ENCODE measurements at regions not wholly inside any gene's neighbourhood (a gene's known extent, or its start where the extent isn't known, plus 50 kb on each side); places are given as distances from the start of the nearest gene placed in this dataset.

- TF ChIP-seq POLR2AphosphoS5 (IDR thresholded peaks at IDR 0.05; ENCODE audit: low read depth, low read length): no peak
- no peak for TF ChIP-seq POLR2A (IDR thresholded peaks at IDR 0.05; ENCODE audit: control extremely low read depth in 1 of 2, low read depth in 2 of 2, low read length in 2 of 2)
- TF ChIP-seq CTCF (IDR thresholded peaks at IDR 0.05; ENCODE audit: control extremely low read depth in 1 of 3, insufficient read depth in 1 of 3, low read depth in 1 of 3, low read length in 3 of 3): no peak
- TF ChIP-seq ZNF274 (IDR thresholded peaks at IDR 0.05; ENCODE audit: borderline replicate concordance, extremely low read depth, low read length): no peak
- TF ChIP-seq RFX5 (IDR thresholded peaks at IDR 0.05; ENCODE audit: borderline replicate concordance, low read depth, low read length): no peak
- no peak for TF ChIP-seq CTBP2 (IDR thresholded peaks at IDR 0.05; ENCODE audit: borderline replicate concordance, insufficient read depth, insufficient read length, low read length)
- no peak for TF ChIP-seq FOSL1 (IDR thresholded peaks at IDR 0.05; ENCODE audit: insufficient read depth, low read depth, low read length)
- TF ChIP-seq TCF12 (IDR thresholded peaks at IDR 0.05; ENCODE audit: low read depth, low read length): no peak
Measured at GRCh38 chr3:29050155-29050554, 230.7 kb upstream of the RBMS3 start.

Measured in H1 (cell line).